BLaER1 (cell line): ENCODE measurements at regions not wholly inside any gene's neighbourhood (a gene's known extent, or its start where the extent isn't known, plus 50 kb on each side); places are given as distances from the start of the nearest gene placed in this dataset.
A peak's percentile ranks its signal among the peaks of the same experiment; 100 is the strongest.

Experiments used
- H3K27ac ChIP-seq: shearing (Covaris generic); formaldehyde crosslinking; 2 replicates; pipeline ENCODE4 v1.8.1; 2022
- H3K27me3 ChIP-seq: shearing (Covaris generic); formaldehyde crosslinking; 2 replicates; pipeline ENCODE4 v1.8.1; 2022
- H3K36me3 ChIP-seq: shearing (Covaris generic); formaldehyde crosslinking; 2 replicates; pipeline ENCODE4 v1.8.1; 2022
- H3K4me1 ChIP-seq: shearing (Covaris generic); formaldehyde crosslinking; 2 replicates; pipeline ENCODE4 v1.8.1; 2022
- H3K4me2 ChIP-seq: shearing (Covaris generic); formaldehyde crosslinking; 2 replicates; pipeline ENCODE4 v1.8.1; 2022
- H3K4me3 ChIP-seq: shearing (Covaris generic); formaldehyde crosslinking; 2 replicates; pipeline ENCODE4 v1.8.1; 2022
- H3K9ac ChIP-seq: shearing (Covaris generic); formaldehyde crosslinking; 2 replicates; pipeline ENCODE4 v1.8.1; 2022
- H3K9me3 ChIP-seq: shearing (Covaris generic); formaldehyde crosslinking; 2 replicates; pipeline ENCODE4 v1.8.1; 2022
- H4K20me1 ChIP-seq: shearing (Covaris generic); formaldehyde crosslinking; 2 replicates; pipeline ENCODE4 v1.8.1; 2022
- Cebpa-rat ChIP-seq: shearing (Covaris generic); IDR thresholded peaks from 2 replicates; pipeline ENCODE4 v1.8.1; 2022

DNA sequence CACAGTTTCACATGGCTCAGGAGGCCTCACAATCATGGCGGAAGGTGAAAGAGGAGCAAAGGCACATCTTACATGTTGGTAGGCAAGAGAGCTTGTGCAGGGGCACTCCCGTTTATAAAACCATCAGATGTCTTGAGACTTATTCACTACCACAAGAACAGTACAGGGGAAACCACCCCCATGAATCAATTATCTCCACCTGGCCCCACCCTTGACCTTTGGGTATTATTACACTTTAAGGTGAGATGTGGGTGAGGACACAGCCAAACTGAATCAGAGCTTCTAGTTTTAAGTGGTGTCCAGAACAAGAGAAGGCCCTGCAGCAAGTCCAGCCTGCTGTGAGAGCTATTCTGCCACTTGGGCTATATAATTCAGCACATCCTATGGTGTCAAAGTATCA, 493.7 kb downstream of the ETS1 start:
- Histone ChIP-seq H3K4me2 (no peak overlapping the region), H3K4me1 (no peaks in the 10 kb centered on the region), H3K9ac (no peak overlapping the region), H3K27ac (no peak overlapping the region), H3K27me3 (no peaks in the 10 kb centered on the region), H4K20me1 (no peaks in the 10 kb centered on the region), H3K4me3 (no peak overlapping the region), H3K9me3 (peaks cover 10% of the 10 kb centered on the region), H3K36me3 (no peaks in the 10 kb centered on the region)
- TF ChIP-seq Cebpa-rat = no peak

GRCh38 chr11:128089962-128090361, 497.4 kb downstream of the ETS1 start:
- H3K4me1 ChIP-seq = no peaks in the 10 kb centered on the region
- no peak overlapping the region for H3K4me2 ChIP-seq
- H3K27me3 ChIP-seq = no peaks in the 10 kb centered on the region
- no peak overlapping the region for H3K9ac ChIP-seq
- TF ChIP-seq Cebpa-rat = no peak
- no peaks in the 10 kb centered on the region for H3K36me3 ChIP-seq
- H4K20me1 ChIP-seq = no peaks in the 10 kb centered on the region
- H3K9me3 ChIP-seq = peaks cover 17% of the 10 kb centered on the region
- H3K4me3 ChIP-seq = no peak overlapping the region
- no peak overlapping the region for H3K27ac ChIP-seq

- no peak overlapping the region for H3K27ac ChIP-seq
- no peaks in the 10 kb centered on the region for H3K36me3 ChIP-seq
- H4K20me1 ChIP-seq = no peaks in the 10 kb centered on the region
- TF ChIP-seq Cebpa-rat = no peak
- no peak overlapping the region for H3K4me3 ChIP-seq
- peaks cover 28% of the 10 kb centered on the region for H3K9me3 ChIP-seq
- H3K4me2 ChIP-seq = no peak overlapping the region
- no peaks in the 10 kb centered on the region for H3K27me3 ChIP-seq
- no peak overlapping the region for H3K9ac ChIP-seq
- no peaks in the 10 kb centered on the region for H3K4me1 ChIP-seq
These were observed 500.6 kb downstream of the ETS1 start for GRCh38 chr11:128086794-128087193.

GRCh38 chr11:128085276-128085675, 502.1 kb downstream of the ETS1 start:
- Histone ChIP-seq H3K4me2 (no peak overlapping the region), H3K4me3 (no peak overlapping the region), H4K20me1 (no peaks in the 10 kb centered on the region), H3K9ac (no peak overlapping the region), H3K36me3 (no peaks in the 10 kb centered on the region), H3K27me3 (no peaks in the 10 kb centered on the region), H3K9me3 (peaks cover 26% of the 10 kb centered on the region), H3K4me1 (no peaks in the 10 kb centered on the region), H3K27ac (no peak overlapping the region)
- TF ChIP-seq Cebpa-rat = no peak

- no peak overlapping the region for H3K9ac ChIP-seq
- H3K27ac ChIP-seq = no peak overlapping the region
- no peak overlapping the region for H3K4me3 ChIP-seq
- no peaks in the 10 kb centered on the region for H4K20me1 ChIP-seq
- H3K9me3 ChIP-seq = peaks cover 18% of the 10 kb centered on the region; the same call in 1 of the 2 replicates
- H3K4me2 ChIP-seq = no peak overlapping the region
- no peaks in the 10 kb centered on the region for H3K27me3 ChIP-seq
- no peaks in the 10 kb centered on the region for H3K36me3 ChIP-seq
- no peak for TF ChIP-seq Cebpa-rat
- no peaks in the 10 kb centered on the region for H3K4me1 ChIP-seq
These were observed 504.8 kb downstream of the ETS1 start for GRCh38 chr11:128082574-128082973.

DNA sequence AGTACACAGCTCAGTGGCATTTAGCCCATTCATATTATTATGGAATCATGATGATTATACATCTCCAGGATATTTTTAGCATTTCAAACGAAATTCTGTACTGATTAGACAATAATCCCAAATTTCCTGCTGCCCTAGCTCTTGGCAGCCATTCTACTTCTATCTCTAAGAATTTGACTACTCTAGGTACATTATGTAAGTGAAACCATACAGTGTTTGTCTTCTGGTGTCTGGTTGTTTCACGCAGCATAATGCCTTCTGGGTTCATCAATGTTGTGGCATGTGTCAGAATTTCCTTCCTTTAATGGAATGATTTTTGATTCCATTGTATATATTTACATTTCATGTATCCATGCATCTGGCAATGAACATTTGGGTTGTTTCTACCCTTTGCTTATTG, 517.7 kb downstream of the ETS1 start:
- H3K9ac ChIP-seq = no peak overlapping the region
- H3K4me2 ChIP-seq = no peak overlapping the region
- no peak for TF ChIP-seq Cebpa-rat
- H3K27me3 ChIP-seq = no peaks in the 10 kb centered on the region
- H3K27ac ChIP-seq = no peak overlapping the region
- H4K20me1 ChIP-seq = no peaks in the 10 kb centered on the region
- no peaks in the 10 kb centered on the region for H3K36me3 ChIP-seq
- H3K4me3 ChIP-seq = no peak overlapping the region
- H3K4me1 ChIP-seq = no peaks in the 10 kb centered on the region
- peaks cover 9% of the 10 kb centered on the region for H3K9me3 ChIP-seq

DNA sequence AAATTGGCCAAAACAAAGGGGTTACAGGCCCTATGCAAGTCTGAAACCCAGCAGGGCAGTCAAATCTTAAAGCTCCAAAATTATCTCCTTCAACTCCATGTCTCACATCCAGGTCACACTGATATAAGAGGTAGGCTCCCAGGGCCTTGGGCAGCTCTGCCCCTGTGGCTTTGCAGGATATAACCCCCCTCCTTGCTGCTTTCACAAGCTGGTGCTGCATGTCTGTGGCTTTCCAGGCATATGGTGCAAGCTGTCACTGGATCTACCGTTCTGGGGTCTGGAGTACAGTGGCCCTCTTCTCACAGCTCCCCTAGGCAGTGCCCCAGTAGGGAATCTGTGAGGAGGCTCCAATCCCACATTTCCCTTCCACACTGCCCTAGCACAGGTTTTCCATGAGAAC, 519.6 kb downstream of the ETS1 start:
- no peak overlapping the region for H3K27ac ChIP-seq
- H3K4me1 ChIP-seq = no peaks in the 10 kb centered on the region
- H3K9me3 ChIP-seq = peaks cover 9% of the 10 kb centered on the region
- H3K4me3 ChIP-seq = no peak overlapping the region
- H4K20me1 ChIP-seq = no peaks in the 10 kb centered on the region
- no peaks in the 10 kb centered on the region for H3K36me3 ChIP-seq
- TF ChIP-seq Cebpa-rat = no peak
- no peaks in the 10 kb centered on the region for H3K27me3 ChIP-seq
- H3K4me2 ChIP-seq = no peak overlapping the region
- no peak overlapping the region for H3K9ac ChIP-seq

GRCh38 chr11:128066399-128066798, 521.0 kb downstream of the ETS1 start:
- H3K9ac ChIP-seq = no peak overlapping the region
- no peaks in the 10 kb centered on the region for H3K27me3 ChIP-seq
- no peak for TF ChIP-seq Cebpa-rat
- no peak overlapping the region for H3K4me2 ChIP-seq
- H4K20me1 ChIP-seq = no peaks in the 10 kb centered on the region
- no peaks in the 10 kb centered on the region for H3K36me3 ChIP-seq
- H3K27ac ChIP-seq = no peak overlapping the region
- H3K4me3 ChIP-seq = no peak overlapping the region
- H3K9me3 ChIP-seq = peaks cover 9% of the 10 kb centered on the region
- no peaks in the 10 kb centered on the region for H3K4me1 ChIP-seq

DNA sequence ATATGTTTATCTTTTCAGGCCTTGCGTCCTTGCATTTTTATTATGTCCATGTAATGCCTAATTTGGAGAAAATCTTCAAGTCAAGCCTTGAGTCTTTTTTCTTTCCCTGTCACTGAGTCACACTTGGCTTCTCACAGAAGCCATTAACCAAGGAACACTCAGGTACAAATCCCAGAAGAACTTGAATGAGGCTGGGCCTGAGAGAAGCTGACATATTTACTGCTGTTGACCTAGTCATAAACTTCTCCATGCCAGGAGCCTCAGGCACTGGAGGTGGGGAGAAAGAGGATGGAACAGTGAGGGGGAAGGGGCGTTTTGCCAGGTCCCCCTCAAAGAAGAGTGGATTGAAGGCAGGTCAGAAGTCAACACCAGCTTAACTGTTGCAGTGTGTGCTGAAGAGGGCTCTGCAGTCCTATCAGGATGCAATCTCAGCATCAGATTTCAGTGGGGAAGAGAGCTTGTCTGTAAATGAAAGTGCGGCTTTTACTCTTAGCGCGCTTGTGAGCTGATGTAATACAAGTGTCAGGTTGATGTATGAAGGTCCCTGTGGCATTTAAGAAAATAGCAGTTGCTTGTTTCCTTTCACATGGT, 526.0 kb downstream of the ETS1 start:
- H3K27ac ChIP-seq = no peak overlapping the region
- no peak for TF ChIP-seq Cebpa-rat
- no peaks in the 10 kb centered on the region for H3K36me3 ChIP-seq
- H3K9me3 ChIP-seq = no peaks in the 10 kb centered on the region
- no peaks in the 10 kb centered on the region for H3K27me3 ChIP-seq
- no peaks in the 10 kb centered on the region for H3K4me1 ChIP-seq
- no peak overlapping the region for H3K9ac ChIP-seq
- no peak overlapping the region for H3K4me2 ChIP-seq
- no peak overlapping the region for H3K4me3 ChIP-seq
- H4K20me1 ChIP-seq = no peaks in the 10 kb centered on the region

DNA sequence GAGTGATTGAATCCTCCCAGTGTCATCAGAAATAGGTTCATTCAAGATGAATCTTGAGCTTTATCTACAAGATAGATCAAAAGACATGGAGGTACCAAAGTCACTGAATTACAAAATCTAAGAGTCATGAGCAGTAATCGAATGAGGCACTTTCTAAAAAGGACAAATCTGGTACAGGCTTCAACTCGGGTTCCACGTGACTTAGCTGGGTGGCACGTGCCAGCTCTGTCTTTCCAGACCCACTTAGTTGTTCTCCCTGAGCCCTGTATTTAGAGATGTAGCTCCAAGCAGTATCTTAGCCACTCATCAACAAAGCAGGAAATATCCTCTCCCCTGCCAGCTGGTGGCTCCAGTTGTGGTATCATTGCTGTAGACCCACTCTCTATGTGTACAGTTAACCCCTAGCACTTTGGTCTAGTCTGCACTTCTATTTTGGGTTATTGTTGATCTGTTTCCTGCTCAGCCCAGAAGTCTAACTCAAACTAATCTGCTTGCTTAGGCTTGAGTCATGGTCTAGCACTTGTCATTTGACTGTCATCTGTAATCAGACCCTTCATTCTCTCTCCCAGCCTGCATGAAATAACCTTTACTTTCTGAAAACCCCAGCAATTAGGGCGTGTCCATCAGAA, 528.7 kb downstream of the ETS1 start:
- H3K4me2 ChIP-seq = peak overlapping the region; percentile 5; the same call in 1 of the 2 replicates
- peaks cover 12% of the 10 kb centered on the region for H3K4me1 ChIP-seq
- H4K20me1 ChIP-seq = no peaks in the 10 kb centered on the region
- H3K9ac ChIP-seq = no peak overlapping the region
- no peak for TF ChIP-seq Cebpa-rat
- H3K9me3 ChIP-seq = no peaks in the 10 kb centered on the region
- H3K36me3 ChIP-seq = no peaks in the 10 kb centered on the region
- no peak overlapping the region for H3K4me3 ChIP-seq
- H3K27me3 ChIP-seq = no peaks in the 10 kb centered on the region
- no peak overlapping the region for H3K27ac ChIP-seq
